ENCODE measurements at regions not wholly inside any gene's neighbourhood (a gene's known extent, or its start where the extent isn't known, plus 50 kb on each side); places are given as distances from the start of the nearest gene placed in this dataset.
"Not testable (repeated sequence)": the region's sequence is repeated elsewhere in the genome, so short reads cannot be mapped to it uniquely, and the experiment has no call there.

DNA sequence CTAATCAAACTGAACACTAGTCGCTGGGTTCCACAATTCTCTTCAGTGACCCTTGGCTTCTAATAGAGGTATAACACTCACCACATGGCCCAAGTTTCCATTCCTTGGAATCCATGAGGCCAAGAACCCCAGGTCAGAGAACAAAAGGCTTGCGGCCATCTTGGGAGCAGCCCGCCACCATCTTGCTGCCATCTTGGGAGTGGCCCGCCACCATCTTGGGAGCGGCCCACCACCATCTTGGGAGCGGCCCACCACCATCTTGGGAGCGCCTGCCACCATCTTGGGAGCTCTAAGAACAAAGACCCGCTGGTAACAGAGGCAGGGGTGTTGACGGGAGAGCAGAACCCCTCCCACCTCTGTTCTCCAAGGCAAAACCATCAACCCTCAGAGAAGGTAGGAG is 493.4 kb downstream of the MATN1 start:
- DNase-seq (ENCODE audit: low read depth): no peak

DNA sequence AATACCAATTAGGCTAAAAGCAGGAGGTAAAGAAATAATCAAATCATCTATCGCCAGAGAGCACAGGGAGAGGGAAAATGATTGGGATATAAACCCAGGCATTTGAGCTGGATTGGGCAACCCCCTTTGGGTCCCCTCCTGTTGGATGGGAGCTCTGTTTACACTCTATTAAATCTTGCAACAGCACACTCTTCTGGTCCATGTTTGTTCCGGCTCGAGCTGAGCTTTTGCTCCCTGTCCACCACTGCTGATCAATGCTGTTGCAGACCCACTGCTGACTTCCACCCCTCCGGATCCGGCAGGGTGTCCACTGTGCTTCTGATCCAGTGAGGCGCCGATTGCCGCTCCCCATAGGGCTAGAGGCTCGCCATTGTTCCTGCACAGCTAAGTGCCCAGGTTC is 493.8 kb downstream of the MATN1 start:
- DNase-seq (ENCODE audit: low read depth): no peak

GRCh38 chr1:30226648-30227047 is 496.7 kb downstream of the MATN1 start:
- DNase-seq (ENCODE audit: low read depth): no peak

DNA sequence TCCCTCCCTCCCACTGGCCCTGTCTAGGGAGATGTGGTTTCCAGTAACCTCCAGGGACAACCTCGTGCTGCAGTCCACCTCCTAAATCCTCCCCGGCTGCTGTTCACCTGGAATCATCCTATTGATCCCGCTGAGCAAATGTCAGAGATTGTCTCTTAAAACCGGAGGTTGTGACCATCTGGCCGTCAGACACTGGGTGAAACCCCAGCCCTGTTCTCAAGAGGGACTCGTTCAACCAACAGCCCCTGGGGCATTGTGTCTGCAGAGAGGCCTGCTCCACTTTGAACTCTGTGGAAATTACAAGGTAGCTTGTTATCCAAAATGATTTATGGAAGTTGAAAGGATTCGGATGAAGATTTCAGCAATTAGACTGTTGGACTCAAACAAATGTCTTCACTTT is 498.0 kb downstream of the MATN1 start:
- DNase-seq (ENCODE audit: low read depth): no peak

GRCh38 chr1:30219675-30220074 is 503.7 kb downstream of the MATN1 start:
- no peak for DNase-seq (ENCODE audit: low read depth)

GRCh38 chr1:30218438-30218837 is 504.9 kb downstream of the MATN1 start:
- DNase-seq (ENCODE audit: low read depth): no peak

DNA sequence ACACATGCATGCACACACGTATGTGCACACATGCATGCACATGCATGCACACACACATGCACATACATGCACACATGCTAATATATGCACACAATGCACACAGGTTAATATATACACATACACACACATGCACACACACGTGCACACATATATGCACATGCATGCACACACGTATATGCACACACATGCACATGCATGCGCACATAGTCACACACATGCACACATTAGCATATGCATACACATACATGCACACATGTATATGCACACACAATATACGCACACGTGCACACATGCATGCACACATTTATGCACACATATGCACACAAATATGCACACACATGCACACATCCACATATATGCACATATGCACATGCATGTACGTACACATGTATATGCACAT is 506.8 kb downstream of the MATN1 start:
- no peak for DNase-seq (ENCODE audit: low read depth)

GRCh38 chr1:30213936-30214335 is 509.4 kb downstream of the MATN1 start:
- no peak for DNase-seq (ENCODE audit: low read depth)

GRCh38 chr1:30207962-30208361 is 515.4 kb downstream of the MATN1 start:
- DNase-seq (ENCODE audit: low read depth): not testable (repeated sequence)

DNA sequence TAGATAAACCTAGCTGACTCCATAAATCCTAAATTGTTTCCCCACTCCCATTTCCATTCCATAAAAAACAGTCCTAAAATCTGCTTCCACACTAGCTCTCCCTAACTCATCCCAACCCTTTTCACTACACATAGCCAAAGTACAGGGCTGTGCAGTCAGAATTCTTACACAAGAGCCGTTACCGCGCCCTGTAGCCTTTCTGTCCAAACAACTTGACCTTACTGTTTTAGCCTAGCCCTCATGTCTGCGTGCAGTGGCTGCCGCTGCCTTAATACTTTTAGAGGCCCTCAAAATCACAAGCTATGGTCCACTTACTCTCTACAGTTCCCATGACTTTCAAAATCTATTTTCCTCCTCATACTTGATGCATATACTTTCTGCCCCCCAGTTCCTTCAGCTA is 516.8 kb downstream of the MATN1 start:
- DNase-seq (ENCODE audit: low read depth): not testable (repeated sequence)

DNA sequence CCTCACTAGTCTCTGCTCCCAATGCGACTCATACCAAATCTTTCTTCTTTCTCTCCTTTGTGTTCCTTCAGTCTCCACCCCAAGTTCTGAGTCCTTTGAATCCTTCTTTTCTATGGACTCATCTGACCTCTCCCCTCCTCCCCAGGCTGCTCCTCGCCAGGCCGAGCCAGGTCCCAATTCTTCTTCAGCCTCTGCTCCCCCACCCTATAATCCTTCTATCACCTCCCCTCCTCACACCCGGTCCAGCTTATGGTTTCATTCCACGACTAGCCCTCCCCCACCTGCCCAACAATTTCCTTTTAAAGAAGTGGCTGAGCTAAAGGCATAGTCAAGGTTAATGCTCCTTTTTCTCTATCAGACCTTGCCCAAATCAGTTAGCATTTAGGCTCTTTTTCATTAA is 518.5 kb downstream of the MATN1 start:
- not testable (repeated sequence) for DNase-seq (ENCODE audit: low read depth)

GRCh38 chr1:30201015-30201414 is 522.4 kb downstream of the MATN1 start:
- no peak for DNase-seq (ENCODE audit: low read depth)

DNA sequence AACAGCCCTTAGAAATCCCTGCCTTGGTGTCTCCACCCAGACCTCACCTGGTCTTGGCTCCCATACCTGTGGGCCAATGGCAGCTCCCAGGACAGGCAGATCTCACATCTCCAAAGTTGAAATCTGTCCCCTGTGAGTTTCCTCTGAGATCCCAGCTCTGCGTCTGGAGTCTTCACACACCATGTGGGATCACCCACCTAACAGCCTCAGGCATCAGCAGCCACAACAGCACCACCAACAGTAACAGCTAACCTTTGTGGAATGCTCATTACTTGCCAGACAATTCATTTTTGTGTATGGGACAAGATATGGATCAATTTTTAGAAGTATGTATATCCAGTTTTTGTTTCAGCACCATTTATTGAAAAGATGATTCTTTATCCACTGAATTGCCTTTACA is 523.2 kb downstream of the MATN1 start:
- DNase-seq (ENCODE audit: low read depth): no peak

- DNase-seq (ENCODE audit: low read depth): no peak
Measured at GRCh38 chr1:30199563-30199962, 523.8 kb downstream of the MATN1 start.

- no peak for DNase-seq (ENCODE audit: low read depth)
Measured at GRCh38 chr1:30198795-30199403, 524.5 kb downstream of the MATN1 start.

- DNase-seq (ENCODE audit: low read depth): no peak
Measured at GRCh38 chr1:30198451-30198760, 525.0 kb downstream of the MATN1 start.

GRCh38 chr1:30197639-30198450 is 525.5 kb downstream of the MATN1 start:
- DNase-seq (ENCODE audit: low read depth): no peak

GRCh38 chr1:30196872-30197638 is 526.3 kb downstream of the MATN1 start:
- DNase-seq (ENCODE audit: low read depth): no peak

- DNase-seq (ENCODE audit: low read depth): no peak
Measured at GRCh38 chr1:30196457-30196856, 526.9 kb downstream of the MATN1 start.

DNA sequence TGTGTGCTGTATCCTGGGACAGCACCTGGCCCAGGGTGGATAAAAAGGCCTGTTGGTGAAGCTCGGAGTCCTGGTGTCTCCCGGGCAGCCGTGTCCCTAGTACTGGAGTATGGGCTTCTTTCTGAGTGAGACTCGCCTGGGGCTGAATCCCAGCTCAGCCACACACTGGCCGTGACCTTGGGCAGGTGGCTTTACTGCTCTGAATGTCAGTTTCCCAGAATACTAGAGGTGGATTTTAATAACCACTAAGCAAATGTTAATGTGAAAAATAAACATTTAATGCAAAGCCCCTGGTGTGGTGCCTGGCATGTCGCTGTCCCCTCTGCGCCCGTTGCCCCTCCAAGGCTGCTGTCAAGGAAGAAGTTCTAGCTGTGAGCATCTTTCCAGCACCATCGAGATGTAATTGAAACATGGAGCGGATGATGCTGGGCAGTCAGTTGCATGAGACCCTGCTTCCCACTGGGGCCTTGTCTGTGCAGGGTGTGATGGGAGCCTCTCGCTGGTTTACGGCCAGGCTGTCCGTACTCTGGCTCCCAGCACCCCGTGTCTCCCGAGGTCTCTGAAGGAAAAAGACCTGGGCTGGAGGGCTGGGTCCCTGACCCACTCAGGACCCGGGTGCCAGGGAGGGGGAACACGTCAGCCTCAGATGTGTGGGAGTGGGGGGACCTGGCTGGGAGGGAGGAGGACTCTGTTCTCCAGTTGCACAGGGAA is 527.8 kb downstream of the MATN1 start:
- DNase-seq (ENCODE audit: low read depth): no peak

DNA sequence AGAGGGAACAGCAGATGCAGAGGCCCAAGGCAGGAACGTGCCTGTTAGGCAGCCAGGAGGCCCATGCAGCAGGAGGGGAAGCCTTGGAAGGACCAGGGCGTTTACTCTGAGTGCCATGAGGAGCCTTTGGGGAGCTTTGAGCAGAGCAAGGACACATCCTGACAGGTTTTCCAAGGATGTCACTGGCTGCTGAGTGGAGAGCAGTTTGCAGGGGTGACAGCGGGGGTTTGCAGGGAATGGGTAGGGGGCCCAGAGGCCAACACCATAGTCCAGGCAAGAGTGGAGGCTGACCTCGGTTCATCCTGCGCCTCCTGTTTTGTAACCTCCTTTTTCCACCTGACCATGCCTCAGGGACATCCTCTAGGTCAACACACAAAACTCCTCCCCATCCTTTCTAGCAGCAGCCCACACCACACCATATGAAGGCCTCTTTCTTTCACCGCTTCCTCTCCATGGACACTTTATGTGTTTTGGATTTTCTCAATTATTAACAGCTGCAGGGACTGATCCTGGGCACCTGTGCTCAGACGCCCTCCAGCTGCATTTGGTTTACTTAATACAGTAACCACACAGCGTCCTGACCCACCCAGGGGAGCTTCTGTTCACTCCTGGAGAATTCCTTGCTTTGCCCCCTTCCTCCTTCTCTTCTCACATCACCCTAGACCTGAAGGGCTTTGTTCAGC is 528.5 kb downstream of the MATN1 start:
- no peak for DNase-seq (ENCODE audit: low read depth)
